Stimulated activated CD8-positive, alpha-beta memory T cell treated with anti-CD3 and anti-CD28 coated beads, Interleukin-7, amount 100 ng/mL, for 4 hours (primary cell): ENCODE measurements at regions not wholly inside any gene's neighbourhood (a gene's known extent, or its start where the extent isn't known, plus 50 kb on each side); places are given as distances from the start of the nearest gene placed in this dataset.

Experiments used
- DNase-seq, 2 donors: peaks; one replicate each; pipeline ENCODE4 v3.0.0-alpha.2; 2020; ENCODE audit warnings: low read depth in 2 of 2

- no peak for DNase-seq
These were observed 132.3 kb upstream of the JARID2 start for GRCh38 chr6:15113587-15113986.

GRCh38 chr6:15114061-15114460 lies 131.8 kb upstream of the JARID2 start:
- no peak for DNase-seq

- DNase-seq: no peak
These were observed 129.0 kb upstream of the JARID2 start for GRCh38 chr6:15116889-15117288.

GRCh38 chr6:15121443-15121842 lies 124.4 kb upstream of the JARID2 start:
- no peak for DNase-seq

GRCh38 chr6:15121977-15122550 lies 123.8 kb upstream of the JARID2 start:
- no peak for DNase-seq

GRCh38 chr6:15129887-15130286 lies 116.0 kb upstream of the JARID2 start:
- no peak for DNase-seq

GRCh38 chr6:15131234-15131633 lies 114.6 kb upstream of the JARID2 start:
- DNase-seq: no peak

- no peak for DNase-seq
These were observed 114.2 kb upstream of the JARID2 start for GRCh38 chr6:15131651-15132061.

GRCh38 chr6:15132167-15132566 lies 113.7 kb upstream of the JARID2 start:
- DNase-seq: no peak

GRCh38 chr6:15132854-15133670 lies 112.8 kb upstream of the JARID2 start:
- DNase-seq: no peak

- DNase-seq: no peak
These were observed 108.8 kb upstream of the JARID2 start for GRCh38 chr6:15137086-15137485.

- no peak for DNase-seq
These were observed 102.8 kb upstream of the JARID2 start for GRCh38 chr6:15143086-15143485.

- DNase-seq: no peak
These were observed 102.3 kb upstream of the JARID2 start for GRCh38 chr6:15143540-15143939.

GRCh38 chr6:15145821-15146220 lies 100.0 kb upstream of the JARID2 start:
- no peak for DNase-seq

GRCh38 chr6:15147827-15148226 lies 98.0 kb upstream of the JARID2 start:
- no peak for DNase-seq

GRCh38 chr6:15148356-15148946 lies 97.4 kb upstream of the JARID2 start:
- DNase-seq: no peak

- no peak for DNase-seq
These were observed 95.7 kb upstream of the JARID2 start for GRCh38 chr6:15150207-15150606.

- no peak for DNase-seq
These were observed 93.2 kb upstream of the JARID2 start for GRCh38 chr6:15152700-15153099.

GRCh38 chr6:15153191-15153590 lies 92.7 kb upstream of the JARID2 start:
- DNase-seq: no peak

- DNase-seq: no peak
These were observed 88.4 kb upstream of the JARID2 start for GRCh38 chr6:15157479-15157878.

GRCh38 chr6:15158821-15159619 lies 86.8 kb upstream of the JARID2 start:
- no peak for DNase-seq

- no peak for DNase-seq
These were observed 85.1 kb upstream of the JARID2 start for GRCh38 chr6:15160812-15161211.
